Gastrocnemius medialis (tissue), 4 donors: ENCODE measurements at regions not wholly inside any gene's neighbourhood (a gene's known extent, or its start where the extent isn't known, plus 50 kb on each side); places are given as distances from the start of the nearest gene placed in this dataset.

Experiments
- POLR2A ChIP-seq, 2 donors: fragments of 450-650 bp; IDR thresholded peaks; one replicate each; pipeline ENCODE4 v1.6.1; 2017; ENCODE audit warnings: antibody characterized with exemption in 2 of 2, mild to moderate bottlenecking in 2 of 2, moderate library complexity in 2 of 2
- TF ChIP-seq, protein P1 (sequence below), 5 experiments: fragments of 450-650 bp in 3 of 5; fragments of 200-600 bp in 2 of 5; sonication (generic) in 2 of 5; IDR thresholded peaks in 4 of 5; conservative IDR thresholded peaks in 1 of 5; 1 replicate in 4 of 5; 2 replicates in 1 of 5; pipeline ENCODE4 v1.5.1; 2016 to 2019; ENCODE audit warnings: antibody characterized with exemption in 5 of 5, mild to moderate bottlenecking in 3 of 5, moderate library complexity in 3 of 5

DNA sequence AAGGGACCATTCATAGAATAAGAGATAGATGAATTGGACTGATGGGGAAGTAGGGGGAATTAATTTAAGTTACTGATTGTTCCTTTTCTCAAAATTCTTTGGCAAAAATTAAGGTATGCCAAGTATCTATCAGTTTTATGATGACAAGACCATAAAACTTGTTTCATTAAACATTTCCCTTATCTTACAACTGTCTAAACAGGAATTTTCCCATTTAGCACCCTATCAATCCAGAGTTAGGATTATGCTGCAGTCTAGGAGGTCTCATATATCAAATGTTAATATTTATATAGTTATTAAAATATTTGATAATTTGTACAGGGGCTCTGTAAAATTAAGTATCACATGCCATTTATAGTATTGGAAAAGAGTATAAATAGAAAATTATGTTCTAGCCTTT lies 51.5 kb upstream of the ARID1B start:
- TF ChIP-seq, protein P1, sequence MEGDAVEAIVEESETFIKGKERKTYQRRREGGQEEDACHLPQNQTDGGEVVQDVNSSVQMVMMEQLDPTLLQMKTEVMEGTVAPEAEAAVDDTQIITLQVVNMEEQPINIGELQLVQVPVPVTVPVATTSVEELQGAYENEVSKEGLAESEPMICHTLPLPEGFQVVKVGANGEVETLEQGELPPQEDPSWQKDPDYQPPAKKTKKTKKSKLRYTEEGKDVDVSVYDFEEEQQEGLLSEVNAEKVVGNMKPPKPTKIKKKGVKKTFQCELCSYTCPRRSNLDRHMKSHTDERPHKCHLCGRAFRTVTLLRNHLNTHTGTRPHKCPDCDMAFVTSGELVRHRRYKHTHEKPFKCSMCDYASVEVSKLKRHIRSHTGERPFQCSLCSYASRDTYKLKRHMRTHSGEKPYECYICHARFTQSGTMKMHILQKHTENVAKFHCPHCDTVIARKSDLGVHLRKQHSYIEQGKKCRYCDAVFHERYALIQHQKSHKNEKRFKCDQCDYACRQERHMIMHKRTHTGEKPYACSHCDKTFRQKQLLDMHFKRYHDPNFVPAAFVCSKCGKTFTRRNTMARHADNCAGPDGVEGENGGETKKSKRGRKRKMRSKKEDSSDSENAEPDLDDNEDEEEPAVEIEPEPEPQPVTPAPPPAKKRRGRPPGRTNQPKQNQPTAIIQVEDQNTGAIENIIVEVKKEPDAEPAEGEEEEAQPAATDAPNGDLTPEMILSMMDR (IDR thresholded peaks at IDR 0.05 in 4 of 5, conservative IDR thresholded peaks at IDR 0.05 in 1 of 5): no peak
- TF ChIP-seq POLR2A (IDR thresholded peaks at IDR 0.05): no peak
